ENCODE measurements at regions not wholly inside any gene's neighbourhood (a gene's known extent, or its start where the extent isn't known, plus 50 kb on each side); places are given as distances from the start of the nearest gene placed in this dataset.

DNA sequence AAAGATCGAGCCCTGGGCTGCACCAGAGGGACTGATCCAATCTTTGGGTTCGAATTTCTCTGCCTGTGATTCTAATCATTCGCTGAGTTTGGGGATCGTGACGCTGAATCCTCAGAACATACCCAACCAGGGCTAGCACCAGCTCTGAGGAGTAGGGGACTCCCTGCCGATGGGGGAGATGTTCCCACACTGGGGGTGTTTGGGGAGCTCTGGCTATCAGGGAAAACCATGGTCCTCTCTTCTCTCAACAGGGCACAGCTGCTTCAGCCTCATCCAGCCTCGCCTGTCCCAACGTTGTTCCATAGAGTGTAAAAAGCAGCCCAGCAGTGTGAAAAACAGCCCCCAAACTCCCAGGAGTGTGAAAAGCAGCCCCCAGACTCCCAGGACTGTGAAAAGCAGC, 136.6 kb downstream of the ANKRD60 start:
- no peak overlapping the region for H4K91ac ChIP-seq (ENCODE audit: insufficient read depth, low read depth, low read length)
- H3K23ac ChIP-seq (ENCODE audit: low read depth, low read length): no peak overlapping the region
- H3K27me3 ChIP-seq (ENCODE audit: control insufficient read depth, insufficient read depth, low read length): no peaks in the 10 kb centered on the region; the same call in 1 of the 2 replicates
- DNase-seq (no peak), ATAC-seq (ENCODE audit: low read depth) (no peak)
- no peak overlapping the region for H3K9ac ChIP-seq (ENCODE audit: low read depth, low read length)
- no peak overlapping the region for H2AFZ ChIP-seq (replicated peaks; ENCODE audit: low read length, poor library complexity)
- no peaks in the 10 kb centered on the region for H3K9me1 ChIP-seq (ENCODE audit: insufficient read depth, low read length)
- no peak overlapping the region for H3K56ac ChIP-seq (ENCODE audit: extremely low read depth, insufficient read depth, low read length)
- H4K20me1 ChIP-seq (ENCODE audit: insufficient read depth, low read length): no peaks in the 10 kb centered on the region
- no peak overlapping the region for H3K4me2 ChIP-seq (ENCODE audit: low read depth, low read length)
- H3K14ac ChIP-seq (replicated peaks; ENCODE audit: low read depth, low read length): no peak overlapping the region
- no TSS peak for BruUV-seq (replicated peaks)
- no peaks in the 10 kb centered on the region for H3K79me1 ChIP-seq (ENCODE audit: low read depth in 1 of 2, low read length in 2 of 2)
- no peaks in the 10 kb centered on the region for H3K4me1 ChIP-seq (ENCODE audit: control insufficient read depth, insufficient read depth, low read length)
- no peak overlapping the region for H2BK20ac ChIP-seq (ENCODE audit: low read depth, low read length)
- CTCF ChIA-PET: interaction anchor here (1.0 kb wide), 1 partner anchor 438 kb away, joined by 3 read pairs; no protein-coding TSS in a partner anchor
- no peak overlapping the region for H4K8ac ChIP-seq (ENCODE audit: low read depth in 2 of 2, low read length in 2 of 2)
- H2BK5ac ChIP-seq (ENCODE audit: low read depth, low read length, poor library complexity, severe bottlenecking): no peak overlapping the region
- no peaks in the 10 kb centered on the region for H3K36me3 ChIP-seq (ENCODE audit: control insufficient read depth, insufficient read depth, low read length)
- no peak overlapping the region for H3K27ac ChIP-seq (ENCODE audit: insufficient read depth, low read length)
- no peak overlapping the region for H3K4me3 ChIP-seq (ENCODE audit: insufficient read depth, low read depth, low read length)
- no peak overlapping the region for H3K18ac ChIP-seq (ENCODE audit: low read depth, low read length)
- no peak overlapping the region for H4K5ac ChIP-seq (ENCODE audit: low read depth, low read length)
- H2BK15ac ChIP-seq (ENCODE audit: low read depth, low read length): no peak overlapping the region
- H2AK9ac ChIP-seq (replicated peaks; ENCODE audit: low read depth, low read length, poor library complexity): no peak overlapping the region
- POLR2A ChIA-PET (ENCODE audit: unreplicated experiment): no interaction called here
- in situ Hi-C loops (cut with MboI; ENCODE audit: low sequenced_read_pairs) (no loop called here), dilution Hi-C loops (cut with HindIII; ENCODE audit: low sequenced_read_pairs, unreplicated experiment) (no loop called here), intact Hi-C loops (cut with micrococcal nuclease) (no loop called here)
- no CpG with 5 or more reads among the region's 8 CpGs for WGBS, 2 experiments (ENCODE audit: extremely low coverage in 2 of 2, insufficient read length in 1 of 2)
- H3K4ac ChIP-seq (ENCODE audit: low read depth, low read length): no peak overlapping the region
- no peak overlapping the region for H2BK120ac ChIP-seq (ENCODE audit: low read depth, low read length)
- no peaks in the 10 kb centered on the region for H3K9me3 ChIP-seq (ENCODE audit: control insufficient read depth, insufficient read depth, low read length)
- TF ChIP-seq CTCF (conservative IDR thresholded peaks at IDR 0.05; ENCODE audit: low read depth, low read length) (no peak), POLR2A (IDR thresholded peaks at IDR 0.05; ENCODE audit: low read depth, low read length) (no peak), BHLHE40 (IDR thresholded peaks at IDR 0.05; ENCODE audit: low read depth, low read length) (no peak), MXI1 (IDR thresholded peaks at IDR 0.05; ENCODE audit: borderline replicate concordance, low read depth, low read length) (no peak), MAZ (IDR thresholded peaks at IDR 0.05; ENCODE audit: borderline replicate concordance, low read depth, low read length) (no peak), CHD1 (IDR thresholded peaks at IDR 0.05; ENCODE audit: low read depth, low read length) (no peak), USF2 (IDR thresholded peaks at IDR 0.05; ENCODE audit: low read depth, low read length) (no peak), FOS (IDR thresholded peaks at IDR 0.05; ENCODE audit: low read depth, low read length) (no peak), CEBPB (IDR thresholded peaks at IDR 0.05; ENCODE audit: low read depth, low read length) (no peak), ELK1 (IDR thresholded peaks at IDR 0.05; ENCODE audit: borderline replicate concordance, low read depth, low read length) (no peak), SMC3 (IDR thresholded peaks at IDR 0.05; ENCODE audit: low read depth, low read length) (no peak), RCOR1 (IDR thresholded peaks at IDR 0.05; ENCODE audit: insufficient replicate concordance, low read length) (no peak), NFE2L2 (IDR thresholded peaks at IDR 0.05; ENCODE audit: low read depth, low read length) (no peak), RAD21 (IDR thresholded peaks at IDR 0.05; ENCODE audit: low read length) (no peak), MAFK (IDR thresholded peaks at IDR 0.05; ENCODE audit: low read depth, low read length) (no peak), RFX5 (IDR thresholded peaks at IDR 0.05; ENCODE audit: low read depth, low read length) (no peak)
- H2AK5ac ChIP-seq (ENCODE audit: low read depth, low read length): no peak overlapping the region

Measured in IMR-90 (cell line).